ENCODE measurements at regions not wholly inside any gene's neighbourhood (a gene's known extent, or its start where the extent isn't known, plus 50 kb on each side); places are given as distances from the start of the nearest gene placed in this dataset.

GRCh38 chr5:4255441-4255840 is 659.8 kb downstream of the IRX1 start:
- DNase-seq (ENCODE audit: low read depth in 3 of 3, low spot score in 1 of 3) = no peak

- DNase-seq (ENCODE audit: low read depth in 3 of 3, low spot score in 1 of 3) = no peak
Observed at GRCh38 chr5:4258170-4258569, 662.5 kb downstream of the IRX1 start.

GRCh38 chr5:4271193-4271592 is 675.6 kb downstream of the IRX1 start:
- no peak for DNase-seq (ENCODE audit: low read depth in 3 of 3, low spot score in 1 of 3)

GRCh38 chr5:4275232-4275631 is 679.6 kb downstream of the IRX1 start:
- DNase-seq (ENCODE audit: low read depth in 3 of 3, low spot score in 1 of 3) = no peak

GRCh38 chr5:4294878-4295277 is 699.2 kb downstream of the IRX1 start:
- no peak for DNase-seq (ENCODE audit: low read depth in 3 of 3, low spot score in 1 of 3)

GRCh38 chr5:4295663-4296339 is 700.2 kb downstream of the IRX1 start:
- no peak for DNase-seq (ENCODE audit: low read depth in 3 of 3, low spot score in 1 of 3)

GRCh38 chr5:4306057-4306456 is 710.4 kb downstream of the IRX1 start:
- DNase-seq (ENCODE audit: low read depth in 3 of 3, low spot score in 1 of 3) = no peak

GRCh38 chr5:4309026-4309425 is 713.4 kb downstream of the IRX1 start:
- DNase-seq (ENCODE audit: low read depth in 3 of 3, low spot score in 1 of 3) = no peak

- no peak for DNase-seq (ENCODE audit: low read depth in 3 of 3, low spot score in 1 of 3)
Observed at GRCh38 chr5:4313138-4313537, 717.5 kb downstream of the IRX1 start.

GRCh38 chr5:4319478-4320128 is 724.0 kb downstream of the IRX1 start:
- DNase-seq (ENCODE audit: low read depth in 3 of 3, low spot score in 1 of 3) = no peak

GRCh38 chr5:4330327-4330726 is 734.7 kb downstream of the IRX1 start:
- no peak for DNase-seq (ENCODE audit: low read depth in 3 of 3, low spot score in 1 of 3)

- DNase-seq (ENCODE audit: low read depth in 3 of 3, low spot score in 1 of 3) = no peak
Observed at GRCh38 chr5:4335078-4335477, 739.4 kb downstream of the IRX1 start.

GRCh38 chr5:4337519-4337918 is 741.9 kb downstream of the IRX1 start:
- no peak for DNase-seq (ENCODE audit: low read depth in 3 of 3, low spot score in 1 of 3)

- DNase-seq (ENCODE audit: low read depth in 3 of 3, low spot score in 1 of 3) = no peak
Observed at GRCh38 chr5:4339949-4340348, 744.3 kb downstream of the IRX1 start.

GRCh38 chr5:4345850-4346249 is 750.2 kb downstream of the IRX1 start:
- no peak for DNase-seq (ENCODE audit: low read depth in 3 of 3, low spot score in 1 of 3)

- DNase-seq (ENCODE audit: low read depth in 3 of 3, low spot score in 1 of 3) = no peak
Observed at GRCh38 chr5:4348423-4348822, 752.8 kb downstream of the IRX1 start.

- DNase-seq (ENCODE audit: low read depth in 3 of 3, low spot score in 1 of 3) = no peak
Observed at GRCh38 chr5:4348919-4349318, 753.3 kb downstream of the IRX1 start.

- no peak for DNase-seq (ENCODE audit: low read depth in 3 of 3, low spot score in 1 of 3)
Observed at GRCh38 chr5:4356201-4356600, 760.6 kb downstream of the IRX1 start.

- no peak for DNase-seq (ENCODE audit: low read depth in 3 of 3, low spot score in 1 of 3)
Observed at GRCh38 chr5:4359847-4360246, 764.2 kb downstream of the IRX1 start.

- DNase-seq (ENCODE audit: low read depth in 3 of 3, low spot score in 1 of 3) = no peak
Observed at GRCh38 chr5:4361753-4362152, 766.1 kb downstream of the IRX1 start.

- DNase-seq (ENCODE audit: low read depth in 3 of 3, low spot score in 1 of 3) = no peak
Observed at GRCh38 chr5:4362411-4362810, 766.8 kb downstream of the IRX1 start.

GRCh38 chr5:4363045-4363444 is 767.4 kb downstream of the IRX1 start:
- no peak for DNase-seq (ENCODE audit: low read depth in 3 of 3, low spot score in 1 of 3)

- no peak for DNase-seq (ENCODE audit: low read depth in 3 of 3, low spot score in 1 of 3)
Observed at GRCh38 chr5:4366628-4367027, 771.0 kb downstream of the IRX1 start.
